ENCODE measurements at regions not wholly inside any gene's neighbourhood (a gene's known extent, or its start where the extent isn't known, plus 50 kb on each side); places are given as distances from the start of the nearest gene placed in this dataset.
A peak's percentile ranks its signal among the peaks of the same experiment; 100 is the strongest.

DNA sequence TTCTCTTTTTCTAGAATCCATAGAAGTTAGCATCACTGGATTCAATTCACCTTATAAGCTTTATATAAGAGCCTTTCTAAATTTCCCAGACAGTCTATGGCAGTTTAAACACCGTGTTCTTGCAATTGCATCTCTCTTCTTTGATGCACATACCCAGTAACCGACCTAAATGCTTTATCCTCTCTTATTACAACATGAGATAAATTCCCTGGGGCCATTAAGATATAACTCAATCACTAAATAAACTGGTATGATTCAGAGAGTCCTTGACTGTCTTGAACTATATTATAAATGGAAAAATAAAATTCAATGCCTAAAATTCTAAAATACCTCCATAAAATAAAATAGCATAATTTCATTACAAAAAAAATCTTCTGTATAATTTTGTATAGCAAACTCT, 98.1 kb downstream of the DIRAS2 start:
- no peaks in the 10 kb centered on the region for H3K9me3 ChIP-seq (ENCODE audit: low read length)
- H3K4me3 ChIP-seq (ENCODE audit: low read depth, low read length, poor library complexity, severe bottlenecking): no peak overlapping the region
- H2AFZ ChIP-seq (ENCODE audit: low read length): no peak overlapping the region
- no peak overlapping the region for H3K27ac ChIP-seq (ENCODE audit: low read depth, low read length, poor library complexity, severe bottlenecking)
- H3K79me2 ChIP-seq (ENCODE audit: insufficient read depth, low read length): no peaks in the 10 kb centered on the region
- no peak overlapping the region for H3K9ac ChIP-seq (ENCODE audit: low read length)
- no peaks in the 10 kb centered on the region for H3K9me2 ChIP-seq (ENCODE audit: low read depth, low read length)
- TF ChIP-seq CTCF (IDR thresholded peaks at IDR 0.05; ENCODE audit: low read length) (no peak), EZH2 (IDR thresholded peaks at IDR 0.05; ENCODE audit: borderline replicate concordance, low read length) (no peak)
- no peak overlapping the region for H3K4me2 ChIP-seq (ENCODE audit: low read length)
- H3K27me3 ChIP-seq (ENCODE audit: insufficient read depth, low read length): no peaks in the 10 kb centered on the region
- H3K4me1 ChIP-seq (ENCODE audit: insufficient read depth, low read length, severe bottlenecking): no peaks in the 10 kb centered on the region
- H4K20me1 ChIP-seq (ENCODE audit: insufficient read depth, low read length): no peaks in the 10 kb centered on the region
- no peaks in the 10 kb centered on the region for H3K36me3 ChIP-seq (ENCODE audit: insufficient read depth, low read length)
- no peaks in the 10 kb centered on the region for H3F3A ChIP-seq (ENCODE audit: insufficient read depth, low read length)

- no peaks in the 10 kb centered on the region for H4K20me1 ChIP-seq (ENCODE audit: insufficient read depth, low read length)
- no peak overlapping the region for H3K4me3 ChIP-seq (ENCODE audit: low read depth, low read length, poor library complexity, severe bottlenecking)
- no peaks in the 10 kb centered on the region for H3K27me3 ChIP-seq (ENCODE audit: insufficient read depth, low read length)
- no peak overlapping the region for H3K27ac ChIP-seq (ENCODE audit: low read depth, low read length, poor library complexity, severe bottlenecking)
- H2AFZ ChIP-seq (ENCODE audit: low read length): no peak overlapping the region
- no peaks in the 10 kb centered on the region for H3K9me2 ChIP-seq (ENCODE audit: low read depth, low read length)
- no peaks in the 10 kb centered on the region for H3K36me3 ChIP-seq (ENCODE audit: insufficient read depth, low read length)
- H3K4me2 ChIP-seq (ENCODE audit: low read length): no peak overlapping the region
- H3K4me1 ChIP-seq (ENCODE audit: insufficient read depth, low read length, severe bottlenecking): no peaks in the 10 kb centered on the region
- no peak overlapping the region for H3K9ac ChIP-seq (ENCODE audit: low read length)
- H3K79me2 ChIP-seq (ENCODE audit: insufficient read depth, low read length): no peaks in the 10 kb centered on the region
- no peaks in the 10 kb centered on the region for H3K9me3 ChIP-seq (ENCODE audit: low read length)
- TF ChIP-seq CTCF (IDR thresholded peaks at IDR 0.05; ENCODE audit: low read length) (no peak), EZH2 (IDR thresholded peaks at IDR 0.05; ENCODE audit: borderline replicate concordance, low read length) (no peak)
- no peaks in the 10 kb centered on the region for H3F3A ChIP-seq (ENCODE audit: insufficient read depth, low read length)
Observed at GRCh38 chr9:90546200-90546599, 96.4 kb downstream of the DIRAS2 start.

DNA sequence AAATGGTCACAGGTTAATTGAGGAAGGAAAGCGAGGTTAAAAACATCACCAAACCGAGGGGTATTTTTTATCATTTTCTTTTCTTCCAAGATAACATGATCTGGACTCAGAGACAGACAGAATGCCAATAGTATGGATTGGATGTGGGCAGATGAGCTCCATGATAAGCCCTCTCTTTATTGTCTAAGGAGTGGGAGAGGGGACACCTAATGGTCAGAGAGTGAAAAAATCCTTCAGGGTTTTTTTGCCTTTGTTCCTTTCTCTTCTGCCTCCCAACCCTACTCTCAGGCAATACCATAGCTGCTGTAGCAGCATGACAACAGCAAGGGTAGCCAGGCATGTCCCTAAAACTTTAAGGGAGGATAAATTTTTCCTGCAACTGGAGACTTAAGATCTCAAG, 94.7 kb downstream of the DIRAS2 start:
- no peaks in the 10 kb centered on the region for H3K4me1 ChIP-seq (ENCODE audit: insufficient read depth, low read length, severe bottlenecking)
- H3K4me3 ChIP-seq (ENCODE audit: low read depth, low read length, poor library complexity, severe bottlenecking): no peak overlapping the region
- H3K9ac ChIP-seq (ENCODE audit: low read length): no peak overlapping the region
- H2AFZ ChIP-seq (ENCODE audit: low read length): no peak overlapping the region
- no peaks in the 10 kb centered on the region for H3F3A ChIP-seq (ENCODE audit: insufficient read depth, low read length)
- H3K4me2 ChIP-seq (ENCODE audit: low read length): no peak overlapping the region
- H3K27ac ChIP-seq (ENCODE audit: low read depth, low read length, poor library complexity, severe bottlenecking): no peak overlapping the region
- no peaks in the 10 kb centered on the region for H3K27me3 ChIP-seq (ENCODE audit: insufficient read depth, low read length)
- H4K20me1 ChIP-seq (ENCODE audit: insufficient read depth, low read length): no peaks in the 10 kb centered on the region
- no peaks in the 10 kb centered on the region for H3K9me2 ChIP-seq (ENCODE audit: low read depth, low read length)
- no peaks in the 10 kb centered on the region for H3K79me2 ChIP-seq (ENCODE audit: insufficient read depth, low read length)
- no peaks in the 10 kb centered on the region for H3K9me3 ChIP-seq (ENCODE audit: low read length)
- TF ChIP-seq CTCF (IDR thresholded peaks at IDR 0.05; ENCODE audit: low read length) (0 out of 2 replicates have a peak, but pooled peaks have one; percentile 24), EZH2 (IDR thresholded peaks at IDR 0.05; ENCODE audit: borderline replicate concordance, low read length) (no peak)
- H3K36me3 ChIP-seq (ENCODE audit: insufficient read depth, low read length): no peaks in the 10 kb centered on the region

Measured in OCI-LY1 (cell line).